ENCODE measurements at regions not wholly inside any gene's neighbourhood (a gene's known extent, or its start where the extent isn't known, plus 50 kb on each side); places are given as distances from the start of the nearest gene placed in this dataset.

DNA sequence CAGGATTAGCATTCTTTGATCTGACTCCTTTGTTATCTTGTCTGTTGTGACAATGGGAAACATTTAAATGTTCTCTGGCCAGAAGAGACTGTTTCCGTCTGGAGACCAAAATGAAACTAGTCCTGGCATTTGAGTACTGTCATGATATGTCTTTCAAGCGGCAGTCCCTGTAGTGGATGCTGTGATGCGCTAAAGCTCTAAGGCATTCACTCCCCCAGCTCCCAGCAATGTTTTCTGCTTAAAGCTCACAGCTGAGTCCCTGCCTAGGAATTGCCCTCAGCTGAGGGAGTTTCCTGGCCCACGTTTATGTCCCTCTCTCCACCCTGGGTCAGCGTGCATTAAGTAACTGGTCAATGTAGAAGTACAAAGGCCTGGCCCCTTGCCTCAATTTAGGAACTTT, 109.4 kb downstream of the UCHL5 start:
- Histone ChIP-seq H3K9me3 (ENCODE audit: insufficient read depth, low read length) (no peaks in the 10 kb centered on the region), H3K79me2 (ENCODE audit: insufficient read depth, low read length) (no peaks in the 10 kb centered on the region), H3K4me2 (ENCODE audit: low read depth, low read length, poor library complexity, severe bottlenecking) (no peak overlapping the region), H3K36me3 (ENCODE audit: low read length) (no peaks in the 10 kb centered on the region), H3K4me3 (ENCODE audit: insufficient read depth, low read length, poor library complexity, severe bottlenecking) (no peak overlapping the region), H3K27me3 (ENCODE audit: low read length) (no peaks in the 10 kb centered on the region), H3K27ac (ENCODE audit: low read depth, low read length) (no peak overlapping the region), H4K20me1 (ENCODE audit: low read depth, low read length) (no peaks in the 10 kb centered on the region), H3K9ac (ENCODE audit: low read length) (no peak overlapping the region), H3K9me2 (replicated peaks; ENCODE audit: insufficient read depth, low read length) (no peaks in the 10 kb centered on the region), H2AFZ (ENCODE audit: low read depth, low read length, severe bottlenecking) (no peak overlapping the region), H3F3A (ENCODE audit: insufficient read depth) (no peaks in the 10 kb centered on the region; the same call in 1 of the 2 replicates)
- TF ChIP-seq, protein P1, sequence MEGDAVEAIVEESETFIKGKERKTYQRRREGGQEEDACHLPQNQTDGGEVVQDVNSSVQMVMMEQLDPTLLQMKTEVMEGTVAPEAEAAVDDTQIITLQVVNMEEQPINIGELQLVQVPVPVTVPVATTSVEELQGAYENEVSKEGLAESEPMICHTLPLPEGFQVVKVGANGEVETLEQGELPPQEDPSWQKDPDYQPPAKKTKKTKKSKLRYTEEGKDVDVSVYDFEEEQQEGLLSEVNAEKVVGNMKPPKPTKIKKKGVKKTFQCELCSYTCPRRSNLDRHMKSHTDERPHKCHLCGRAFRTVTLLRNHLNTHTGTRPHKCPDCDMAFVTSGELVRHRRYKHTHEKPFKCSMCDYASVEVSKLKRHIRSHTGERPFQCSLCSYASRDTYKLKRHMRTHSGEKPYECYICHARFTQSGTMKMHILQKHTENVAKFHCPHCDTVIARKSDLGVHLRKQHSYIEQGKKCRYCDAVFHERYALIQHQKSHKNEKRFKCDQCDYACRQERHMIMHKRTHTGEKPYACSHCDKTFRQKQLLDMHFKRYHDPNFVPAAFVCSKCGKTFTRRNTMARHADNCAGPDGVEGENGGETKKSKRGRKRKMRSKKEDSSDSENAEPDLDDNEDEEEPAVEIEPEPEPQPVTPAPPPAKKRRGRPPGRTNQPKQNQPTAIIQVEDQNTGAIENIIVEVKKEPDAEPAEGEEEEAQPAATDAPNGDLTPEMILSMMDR (IDR thresholded peaks at IDR 0.05; ENCODE audit: insufficient read depth, low read length, poor library complexity, severe bottlenecking): no peak
- no peak for TF ChIP-seq EZH2phosphoT487 (conservative IDR thresholded peaks at IDR 0.05; ENCODE audit: low read length)

DNA sequence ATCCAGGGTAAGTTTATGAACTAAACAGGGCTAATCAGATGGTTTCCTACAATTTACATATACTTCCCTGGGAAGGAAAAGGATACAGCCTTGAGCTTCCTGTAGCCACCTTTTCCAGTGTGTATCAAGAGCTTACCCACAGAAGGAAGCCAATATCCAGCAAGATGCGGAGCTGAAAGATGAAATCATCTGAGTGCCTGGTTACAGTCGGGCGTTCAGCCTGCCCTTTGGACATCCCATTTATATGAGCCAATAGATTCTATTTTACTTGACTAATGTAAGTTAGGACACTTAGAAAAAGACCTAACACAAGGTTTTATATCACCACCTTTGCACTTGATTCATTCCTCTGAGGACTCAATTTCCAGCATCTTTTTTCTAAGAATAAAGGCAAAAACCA, 108.2 kb downstream of the UCHL5 start:
- Histone ChIP-seq H3K36me3 (ENCODE audit: low read length) (no peaks in the 10 kb centered on the region), H3F3A (ENCODE audit: insufficient read depth) (no peaks in the 10 kb centered on the region; the same call in 1 of the 2 replicates), H3K9ac (ENCODE audit: low read length) (no peak overlapping the region), H3K9me2 (replicated peaks; ENCODE audit: insufficient read depth, low read length) (no peaks in the 10 kb centered on the region), H3K79me2 (ENCODE audit: insufficient read depth, low read length) (no peaks in the 10 kb centered on the region), H4K20me1 (ENCODE audit: low read depth, low read length) (no peaks in the 10 kb centered on the region), H3K9me3 (ENCODE audit: insufficient read depth, low read length) (no peaks in the 10 kb centered on the region), H3K4me2 (ENCODE audit: low read depth, low read length, poor library complexity, severe bottlenecking) (peak overlapping the region; percentile 40), H3K4me3 (ENCODE audit: insufficient read depth, low read length, poor library complexity, severe bottlenecking) (no peak overlapping the region), H3K27me3 (ENCODE audit: low read length) (no peaks in the 10 kb centered on the region), H2AFZ (ENCODE audit: low read depth, low read length, severe bottlenecking) (no peak overlapping the region), H3K27ac (ENCODE audit: low read depth, low read length) (no peak overlapping the region)
- TF ChIP-seq, protein P1 (IDR thresholded peaks at IDR 0.05; ENCODE audit: insufficient read depth, low read length, poor library complexity, severe bottlenecking): no peak
- TF ChIP-seq EZH2phosphoT487 (conservative IDR thresholded peaks at IDR 0.05; ENCODE audit: low read length): no peak

DNA sequence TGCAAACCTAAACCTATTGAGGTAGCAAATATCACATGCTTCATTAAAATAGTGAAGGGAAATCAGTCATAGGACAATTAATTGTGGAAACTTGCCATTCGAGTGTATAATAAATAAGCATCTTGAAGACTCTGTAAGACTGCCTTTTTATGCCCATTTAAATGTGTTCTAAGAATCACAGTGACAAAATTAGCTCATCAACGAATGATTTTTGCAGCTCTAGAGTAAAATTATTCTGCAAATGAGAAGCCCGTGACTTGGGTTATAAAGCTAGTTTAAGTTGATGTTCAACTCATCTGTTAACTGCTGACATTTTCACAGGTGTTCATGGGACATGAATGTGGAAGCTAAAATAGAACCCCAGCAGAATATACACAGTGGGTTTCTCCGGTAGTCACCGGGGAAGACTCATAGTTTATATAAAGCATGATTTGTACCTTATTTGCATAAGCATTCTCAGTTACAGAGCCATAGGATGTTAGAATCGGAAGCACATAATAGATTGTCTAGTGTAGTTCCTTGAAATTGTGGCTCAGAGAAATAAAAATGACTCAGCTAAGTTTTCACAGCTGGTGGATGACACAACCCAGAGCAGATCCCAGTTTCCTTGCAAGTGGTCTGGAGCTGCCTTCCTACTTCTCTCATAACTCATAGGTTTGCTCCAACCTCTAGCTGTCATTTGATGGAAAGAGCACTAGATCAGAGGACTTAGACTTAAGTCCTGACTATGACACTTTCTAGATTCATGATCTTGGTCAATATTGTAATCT, 107.3 kb downstream of the UCHL5 start:
- no peaks in the 10 kb centered on the region for H3K9me3 ChIP-seq (ENCODE audit: insufficient read depth, low read length)
- H3K4me3 ChIP-seq (ENCODE audit: insufficient read depth, low read length, poor library complexity, severe bottlenecking): no peak overlapping the region
- TF ChIP-seq, protein P1 (IDR thresholded peaks at IDR 0.05; ENCODE audit: insufficient read depth, low read length, poor library complexity, severe bottlenecking): no peak
- TF ChIP-seq EZH2phosphoT487 (conservative IDR thresholded peaks at IDR 0.05; ENCODE audit: low read length): no peak
- no peaks in the 10 kb centered on the region for H3K27me3 ChIP-seq (ENCODE audit: low read length)
- H4K20me1 ChIP-seq (ENCODE audit: low read depth, low read length): no peaks in the 10 kb centered on the region
- H3K27ac ChIP-seq (ENCODE audit: low read depth, low read length): no peak overlapping the region
- H2AFZ ChIP-seq (ENCODE audit: low read depth, low read length, severe bottlenecking): no peak overlapping the region
- H3K79me2 ChIP-seq (ENCODE audit: insufficient read depth, low read length): no peaks in the 10 kb centered on the region
- no peaks in the 10 kb centered on the region for H3K9me2 ChIP-seq (replicated peaks; ENCODE audit: insufficient read depth, low read length)
- H3K36me3 ChIP-seq (ENCODE audit: low read length): no peaks in the 10 kb centered on the region
- no peak overlapping the region for H3K9ac ChIP-seq (ENCODE audit: low read length)
- H3K4me2 ChIP-seq (ENCODE audit: low read depth, low read length, poor library complexity, severe bottlenecking): peak overlapping the region; percentile 40
- no peaks in the 10 kb centered on the region; the same call in 1 of the 2 replicates for H3F3A ChIP-seq (ENCODE audit: insufficient read depth)
